ENCODE measurements at regions not wholly inside any gene's neighbourhood (a gene's known extent, or its start where the extent isn't known, plus 50 kb on each side); places are given as distances from the start of the nearest gene placed in this dataset.

DNA sequence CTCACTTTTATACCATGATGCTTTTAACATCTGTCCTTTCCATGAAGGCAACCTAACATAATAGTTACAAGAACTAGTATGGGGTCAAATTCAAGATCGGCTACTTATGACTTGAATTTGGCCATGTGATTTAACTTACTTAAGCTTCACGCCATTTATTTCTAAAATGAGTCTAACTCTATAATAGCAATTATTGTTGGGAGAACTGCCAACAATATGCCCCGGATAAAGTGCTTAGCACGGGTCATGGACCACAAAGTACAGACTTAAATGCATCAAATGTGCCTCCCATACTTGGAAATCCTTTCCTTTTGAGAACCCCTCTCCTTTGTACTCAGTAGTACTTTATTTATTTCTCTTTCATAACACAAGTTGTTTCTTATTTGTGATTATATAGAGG, 1603.6 kb upstream of the GOT2 start:
- Histone ChIP-seq H3K9me3 (ENCODE audit: low read length) (no peaks in the 10 kb centered on the region), H4K20me1 (ENCODE audit: insufficient read depth) (no peaks in the 10 kb centered on the region), H3K79me2 (replicated peaks; ENCODE audit: insufficient read depth, low read length) (no peaks in the 10 kb centered on the region), H3K27ac (ENCODE audit: low read length) (no peak overlapping the region), H3K4me2 (ENCODE audit: low read length) (no peak overlapping the region), H3K9ac (ENCODE audit: low read length) (no peak overlapping the region), H3K27me3 (ENCODE audit: insufficient read depth, low read depth, low read length) (no peaks in the 10 kb centered on the region), H3F3A (ENCODE audit: insufficient read depth, low read length, poor library complexity, severe bottlenecking) (no peaks in the 10 kb centered on the region), H3K36me3 (ENCODE audit: insufficient read depth, low read length) (no peaks in the 10 kb centered on the region), H3K9me2 (ENCODE audit: insufficient read depth, low read length) (no peaks in the 10 kb centered on the region), H3K4me3 (ENCODE audit: low read length) (no peak overlapping the region), H2AFZ (ENCODE audit: low read depth, low read length) (no peak overlapping the region)
- no peak for TF ChIP-seq EP300 (conservative IDR thresholded peaks at IDR 0.05; ENCODE audit: poor library complexity, severe bottlenecking)
- no peak for TF ChIP-seq POLR2AphosphoS5 (IDR thresholded peaks at IDR 0.05)
- TF ChIP-seq, protein P1, sequence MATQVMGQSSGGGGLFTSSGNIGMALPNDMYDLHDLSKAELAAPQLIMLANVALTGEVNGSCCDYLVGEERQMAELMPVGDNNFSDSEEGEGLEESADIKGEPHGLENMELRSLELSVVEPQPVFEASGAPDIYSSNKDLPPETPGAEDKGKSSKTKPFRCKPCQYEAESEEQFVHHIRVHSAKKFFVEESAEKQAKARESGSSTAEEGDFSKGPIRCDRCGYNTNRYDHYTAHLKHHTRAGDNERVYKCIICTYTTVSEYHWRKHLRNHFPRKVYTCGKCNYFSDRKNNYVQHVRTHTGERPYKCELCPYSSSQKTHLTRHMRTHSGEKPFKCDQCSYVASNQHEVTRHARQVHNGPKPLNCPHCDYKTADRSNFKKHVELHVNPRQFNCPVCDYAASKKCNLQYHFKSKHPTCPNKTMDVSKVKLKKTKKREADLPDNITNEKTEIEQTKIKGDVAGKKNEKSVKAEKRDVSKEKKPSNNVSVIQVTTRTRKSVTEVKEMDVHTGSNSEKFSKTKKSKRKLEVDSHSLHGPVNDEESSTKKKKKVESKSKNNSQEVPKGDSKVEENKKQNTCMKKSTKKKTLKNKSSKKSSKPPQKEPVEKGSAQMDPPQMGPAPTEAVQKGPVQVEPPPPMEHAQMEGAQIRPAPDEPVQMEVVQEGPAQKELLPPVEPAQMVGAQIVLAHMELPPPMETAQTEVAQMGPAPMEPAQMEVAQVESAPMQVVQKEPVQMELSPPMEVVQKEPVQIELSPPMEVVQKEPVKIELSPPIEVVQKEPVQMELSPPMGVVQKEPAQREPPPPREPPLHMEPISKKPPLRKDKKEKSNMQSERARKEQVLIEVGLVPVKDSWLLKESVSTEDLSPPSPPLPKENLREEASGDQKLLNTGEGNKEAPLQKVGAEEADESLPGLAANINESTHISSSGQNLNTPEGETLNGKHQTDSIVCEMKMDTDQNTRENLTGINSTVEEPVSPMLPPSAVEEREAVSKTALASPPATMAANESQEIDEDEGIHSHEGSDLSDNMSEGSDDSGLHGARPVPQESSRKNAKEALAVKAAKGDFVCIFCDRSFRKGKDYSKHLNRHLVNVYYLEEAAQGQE (IDR thresholded peaks at IDR 0.05; ENCODE audit: borderline replicate concordance), result no peak
- no peak for TF ChIP-seq SMC3 (conservative IDR thresholded peaks at IDR 0.05; ENCODE audit: poor library complexity)
- TF ChIP-seq, protein P2, sequence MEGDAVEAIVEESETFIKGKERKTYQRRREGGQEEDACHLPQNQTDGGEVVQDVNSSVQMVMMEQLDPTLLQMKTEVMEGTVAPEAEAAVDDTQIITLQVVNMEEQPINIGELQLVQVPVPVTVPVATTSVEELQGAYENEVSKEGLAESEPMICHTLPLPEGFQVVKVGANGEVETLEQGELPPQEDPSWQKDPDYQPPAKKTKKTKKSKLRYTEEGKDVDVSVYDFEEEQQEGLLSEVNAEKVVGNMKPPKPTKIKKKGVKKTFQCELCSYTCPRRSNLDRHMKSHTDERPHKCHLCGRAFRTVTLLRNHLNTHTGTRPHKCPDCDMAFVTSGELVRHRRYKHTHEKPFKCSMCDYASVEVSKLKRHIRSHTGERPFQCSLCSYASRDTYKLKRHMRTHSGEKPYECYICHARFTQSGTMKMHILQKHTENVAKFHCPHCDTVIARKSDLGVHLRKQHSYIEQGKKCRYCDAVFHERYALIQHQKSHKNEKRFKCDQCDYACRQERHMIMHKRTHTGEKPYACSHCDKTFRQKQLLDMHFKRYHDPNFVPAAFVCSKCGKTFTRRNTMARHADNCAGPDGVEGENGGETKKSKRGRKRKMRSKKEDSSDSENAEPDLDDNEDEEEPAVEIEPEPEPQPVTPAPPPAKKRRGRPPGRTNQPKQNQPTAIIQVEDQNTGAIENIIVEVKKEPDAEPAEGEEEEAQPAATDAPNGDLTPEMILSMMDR (IDR thresholded peaks at IDR 0.05; ENCODE audit: poor library complexity, severe bottlenecking), result no peak
- no peak for TF ChIP-seq MXI1 (conservative IDR thresholded peaks at IDR 0.05; ENCODE audit: poor library complexity, severe bottlenecking)
- no peak for TF ChIP-seq TAF1 (IDR thresholded peaks at IDR 0.05; ENCODE audit: low read depth)
- no peak for TF ChIP-seq RAD21 (conservative IDR thresholded peaks at IDR 0.05)
- TF ChIP-seq EZH2 (IDR thresholded peaks at IDR 0.05; ENCODE audit: borderline replicate concordance, insufficient read depth, low read length, poor library complexity, severe bottlenecking), result no peak

DNA sequence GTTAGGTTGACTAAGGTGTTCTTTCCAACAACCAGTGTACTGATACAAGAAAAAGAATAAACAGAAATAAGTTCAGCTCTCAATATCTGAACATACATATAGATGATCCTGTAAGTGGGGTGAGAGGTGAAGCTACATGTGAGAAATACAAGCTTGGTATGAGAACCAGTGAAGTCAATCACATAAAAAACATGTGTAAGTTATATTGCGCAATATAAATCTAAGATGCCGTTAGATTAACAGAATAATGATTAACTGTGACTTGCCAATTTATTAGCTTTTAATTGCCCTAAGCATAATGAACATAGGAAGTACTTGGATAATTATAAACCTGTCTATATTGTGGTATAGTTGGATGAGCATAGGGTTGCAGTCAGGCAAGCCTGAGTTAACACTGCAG, 1597.1 kb upstream of the GOT2 start:
- TF ChIP-seq POLR2AphosphoS5 (IDR thresholded peaks at IDR 0.05), result no peak
- TF ChIP-seq, protein P2 (IDR thresholded peaks at IDR 0.05; ENCODE audit: poor library complexity, severe bottlenecking), result no peak
- TF ChIP-seq, protein P1 (IDR thresholded peaks at IDR 0.05; ENCODE audit: borderline replicate concordance), result no peak
- no peak for TF ChIP-seq EP300 (conservative IDR thresholded peaks at IDR 0.05; ENCODE audit: poor library complexity, severe bottlenecking)
- TF ChIP-seq SMC3 (conservative IDR thresholded peaks at IDR 0.05; ENCODE audit: poor library complexity), result no peak
- no peak for TF ChIP-seq TAF1 (IDR thresholded peaks at IDR 0.05; ENCODE audit: low read depth)
- no peak for TF ChIP-seq MXI1 (conservative IDR thresholded peaks at IDR 0.05; ENCODE audit: poor library complexity, severe bottlenecking)
- no peak for TF ChIP-seq EZH2 (IDR thresholded peaks at IDR 0.05; ENCODE audit: borderline replicate concordance, insufficient read depth, low read length, poor library complexity, severe bottlenecking)
- TF ChIP-seq RAD21 (conservative IDR thresholded peaks at IDR 0.05), result no peak
- H4K20me1 ChIP-seq (ENCODE audit: insufficient read depth), result no peaks in the 10 kb centered on the region
- H3K27me3 ChIP-seq (ENCODE audit: insufficient read depth, low read depth, low read length), result no peaks in the 10 kb centered on the region
- H3K9me2 ChIP-seq (ENCODE audit: insufficient read depth, low read length), result no peaks in the 10 kb centered on the region
- H2AFZ ChIP-seq (ENCODE audit: low read depth, low read length), result no peak overlapping the region
- H3K36me3 ChIP-seq (ENCODE audit: insufficient read depth, low read length), result no peaks in the 10 kb centered on the region
- no peak overlapping the region for H3K9ac ChIP-seq (ENCODE audit: low read length)
- H3F3A ChIP-seq (ENCODE audit: insufficient read depth, low read length, poor library complexity, severe bottlenecking), result no peaks in the 10 kb centered on the region
- H3K4me3 ChIP-seq (ENCODE audit: low read length), result no peak overlapping the region
- H3K4me2 ChIP-seq (ENCODE audit: low read length), result no peak overlapping the region
- H3K27ac ChIP-seq (ENCODE audit: low read length), result no peak overlapping the region
- no peaks in the 10 kb centered on the region for H3K79me2 ChIP-seq (replicated peaks; ENCODE audit: insufficient read depth, low read length)
- no peaks in the 10 kb centered on the region for H3K9me3 ChIP-seq (ENCODE audit: low read length)

Data from neural cell (in vitro differentiated cells).